BJ (cell line): ENCODE measurements at regions not wholly inside any gene's neighbourhood (a gene's known extent, or its start where the extent isn't known, plus 50 kb on each side); places are given as distances from the start of the nearest gene placed in this dataset.

ENCODE experiments used
- CTCF ChIA-PET: fragments of 350-600 bp; formaldehyde crosslinking; extraction: SDS; loops from one replicate; lab custom pipeline; 2021; ENCODE audit warnings: antibody characterized with exemption, inconsistent platforms; lab: Yijun Ruan, JAX
- POLR2A ChIA-PET: fragments of 300-600 bp; sonication (Branson Sonifier 250); formaldehyde crosslinking; extraction: SDS; loops from one replicate; lab custom pipeline; 2021; ENCODE audit warnings: antibody characterized with exemption; lab: Charles Lee
- DNase-seq: peaks from one replicate; pipeline ENCODE4 v3.0.0-alpha.2; 2011; ENCODE audit warnings: low read depth
- H3K27me3 ChIP-seq: 2 replicates; pipeline ENCODE4 v1.6.0; 2011; ENCODE audit warnings: low read length; ENCODE audit not compliant: control insufficient read depth, insufficient read depth
- H3K36me3 ChIP-seq: 2 replicates; pipeline ENCODE4 v1.5.1; 2011; ENCODE audit warnings: low read length; ENCODE audit not compliant: control insufficient read depth, insufficient read depth
- H3K4me3 ChIP-seq: 2 replicates; pipeline ENCODE4 v1.5.1; 2011; ENCODE audit warnings: low read depth, mild to moderate bottlenecking, control low read depth, low read length
- CTCF ChIP-seq: IDR thresholded peaks from 2 replicates; pipeline ENCODE4 v1.5.1; 2011; ENCODE audit warnings: low read depth, mild to moderate bottlenecking, control low read depth, inconsistent platforms, low read length, moderate library complexity; ENCODE audit not compliant: insufficient read depth

GRCh38 chr16:72241930-72242329 is 70.0 kb upstream of the PMFBP1 start:
- ChIA-PET POLR2A (no interaction called here), CTCF (interaction anchor here (0.5 to 8.1 kb wide), 15 partner anchors 11 to 1637 kb away, joined by 3 to 96 read pairs (median 3); no protein-coding TSS in a partner anchor)
- peak; percentile 94 for TF ChIP-seq CTCF
- Histone ChIP-seq H3K27me3 (no peaks in the 10 kb centered on the region), H3K36me3 (no peaks in the 10 kb centered on the region), H3K4me3 (no peak overlapping the region)
- DNase-seq: peak; percentile 3

GRCh38 chr16:72241008-72241407 is 69.1 kb upstream of the PMFBP1 start:
- Histone ChIP-seq H3K36me3 (no peaks in the 10 kb centered on the region), H3K4me3 (no peak overlapping the region), H3K27me3 (no peaks in the 10 kb centered on the region)
- no peak for TF ChIP-seq CTCF
- ChIA-PET POLR2A (no interaction called here), CTCF (interaction anchor here (1.0 to 8.1 kb wide), 3 partner anchors 131 to 233 kb away, joined by 3 to 96 read pairs (median 9); no protein-coding TSS in a partner anchor)
- DNase-seq: no peak

GRCh38 chr16:72240466-72240865 is 68.5 kb upstream of the PMFBP1 start:
- POLR2A ChIA-PET: no interaction called here
- Histone ChIP-seq H3K27me3 (no peaks in the 10 kb centered on the region), H3K36me3 (no peaks in the 10 kb centered on the region), H3K4me3 (no peak overlapping the region)
- CTCF ChIA-PET: interaction anchor here (2.4 to 8.1 kb wide), 2 partner anchors 225 to 233 kb away, joined by 9 to 96 read pairs; no protein-coding TSS in a partner anchor
- no peak for DNase-seq
- no peak for TF ChIP-seq CTCF

- H3K36me3 ChIP-seq: no peaks in the 10 kb centered on the region
- ChIA-PET CTCF (no interaction called here), POLR2A (no interaction called here)
- H3K4me3 ChIP-seq: no peak overlapping the region
- no peak for DNase-seq
- TF ChIP-seq CTCF: no peak
- no peaks in the 10 kb centered on the region for H3K27me3 ChIP-seq
Observed at GRCh38 chr16:72236866-72237265, 64.9 kb upstream of the PMFBP1 start.

- no peak for TF ChIP-seq CTCF
- CTCF ChIA-PET: no interaction called here
- H3K4me3 ChIP-seq: no peak overlapping the region
- no peaks in the 10 kb centered on the region for H3K36me3 ChIP-seq
- POLR2A ChIA-PET: no interaction called here
- DNase-seq: no peak
- no peaks in the 10 kb centered on the region for H3K27me3 ChIP-seq
Observed at GRCh38 chr16:72234387-72234786, 62.4 kb upstream of the PMFBP1 start.
